ENCODE measurements at regions not wholly inside any gene's neighbourhood (a gene's known extent, or its start where the extent isn't known, plus 50 kb on each side); places are given as distances from the start of the nearest gene placed in this dataset.
"Not testable (repeated sequence)": the region's sequence is repeated elsewhere in the genome, so short reads cannot be mapped to it uniquely, and the experiment has no call there.

DNA sequence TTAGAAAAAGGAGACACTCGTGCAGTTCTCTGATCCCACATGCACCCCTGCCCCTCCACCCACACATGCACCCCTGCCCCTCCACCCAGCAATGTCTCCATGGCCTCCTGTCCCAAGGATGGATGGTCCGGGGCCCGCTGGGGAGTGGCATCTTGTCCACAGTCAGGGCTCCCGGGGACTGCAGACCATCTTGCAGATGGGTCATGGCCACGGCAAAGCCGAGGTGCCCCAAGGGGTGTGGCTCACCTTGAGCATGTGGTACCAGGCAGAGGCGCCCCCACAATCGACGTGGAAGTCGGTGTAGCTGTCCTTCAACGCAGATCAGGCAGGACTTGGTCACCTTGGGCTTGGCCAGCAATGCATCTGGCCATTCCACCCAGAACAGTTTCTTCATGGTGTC is 216.7 kb downstream of the TUBA3C start:
- Mint-ChIP-seq H3K4me1 (ENCODE audit: insufficient read depth, unreplicated experiment) (no peaks in the 10 kb centered on the region), H3K27ac (ENCODE audit: low read depth, unreplicated experiment) (no peak overlapping the region), H3K9me3 (ENCODE audit: unreplicated experiment) (peaks cover 9% of the 10 kb centered on the region), H3K27me3 (ENCODE audit: insufficient read depth, unreplicated experiment) (no peaks in the 10 kb centered on the region), H3K36me3 (ENCODE audit: insufficient read depth, unreplicated experiment) (no peaks in the 10 kb centered on the region), H3K4me3 (ENCODE audit: unreplicated experiment) (no peak overlapping the region)
- POLR2A ChIA-PET, result no interaction called here
- DNase-seq (ENCODE audit: unreplicated experiment), result no peak
- TF ChIP-seq CTCF (IDR thresholded peaks at IDR 0.05; ENCODE audit: unreplicated experiment), result no peak
- intact Hi-C loops (cut with micrococcal nuclease), result no loop called here
- no TSS peak for BruUV-seq (replicated peaks)
- CTCF ChIA-PET, result interaction anchor here (0.6 kb wide), 1 partner anchor 356 kb away, joined by 3 read pairs; no protein-coding TSS in a partner anchor

DNA sequence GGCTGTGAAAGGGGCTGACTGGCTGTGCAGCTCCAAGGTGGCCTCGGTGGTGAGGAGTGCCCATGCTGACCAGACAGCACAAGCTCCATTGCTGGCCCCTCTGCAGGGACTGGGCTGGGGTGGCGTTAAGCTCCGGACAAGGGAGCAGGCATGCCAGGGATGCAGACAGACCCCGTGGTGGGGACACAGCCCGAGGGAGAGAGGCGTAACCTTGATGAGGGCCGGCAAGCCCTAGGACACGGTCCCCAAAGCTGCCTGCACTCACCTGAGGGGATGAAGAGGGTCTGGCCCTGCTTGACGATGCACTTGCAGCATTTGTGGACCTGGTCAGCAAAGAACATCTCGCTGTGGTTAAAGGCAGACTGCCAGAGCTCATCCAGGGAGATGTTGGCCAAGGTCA is 217.9 kb downstream of the TUBA3C start:
- DNase-seq (ENCODE audit: unreplicated experiment); H3K9me3 Mint-ChIP-seq (ENCODE audit: unreplicated experiment); BruUV-seq (replicated peaks); H3K27ac Mint-ChIP-seq (ENCODE audit: low read depth, unreplicated experiment); H3K27me3 Mint-ChIP-seq (ENCODE audit: insufficient read depth, unreplicated experiment); CTCF ChIA-PET; H3K4me3 Mint-ChIP-seq (ENCODE audit: unreplicated experiment); H3K36me3 Mint-ChIP-seq (ENCODE audit: insufficient read depth, unreplicated experiment); intact Hi-C loops (cut with micrococcal nuclease); H3K4me1 Mint-ChIP-seq (ENCODE audit: insufficient read depth, unreplicated experiment): not testable (repeated sequence)
- POLR2A ChIA-PET, result interaction anchor here (0.7 kb wide), 1 partner anchor 66 kb away, joined by 3 read pairs; no protein-coding TSS in a partner anchor

DNA sequence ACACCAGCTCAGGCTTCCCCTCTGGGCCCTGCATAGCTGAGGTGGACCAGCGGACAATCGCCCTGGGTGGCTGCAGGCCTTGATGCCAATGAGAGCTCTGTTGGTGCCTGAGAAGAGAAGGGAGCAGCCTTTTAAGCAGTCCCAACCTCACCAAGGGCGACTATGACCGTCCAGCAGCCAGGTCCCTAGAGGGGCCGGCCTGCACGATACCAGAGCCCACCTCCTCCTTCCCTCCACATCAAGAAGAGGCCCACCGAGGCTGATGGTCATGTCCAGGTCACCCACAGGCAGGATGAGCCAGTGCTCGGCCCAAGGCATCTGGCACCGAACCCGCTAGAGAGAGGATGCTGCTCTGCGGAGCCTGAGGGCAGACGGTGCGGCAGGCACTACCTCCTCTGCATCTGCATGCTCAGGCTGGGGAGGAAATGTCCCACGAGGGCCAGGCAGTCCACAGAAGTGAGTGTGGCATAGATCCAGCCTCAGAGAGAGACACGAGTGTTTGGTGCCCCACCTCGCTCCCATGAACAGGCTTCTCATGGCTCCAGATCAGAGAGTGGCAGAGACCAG is 219.4 kb downstream of the TUBA3C start:
- no peak for TF ChIP-seq CTCF (IDR thresholded peaks at IDR 0.05; ENCODE audit: unreplicated experiment)
- Mint-ChIP-seq H3K4me3 (ENCODE audit: unreplicated experiment) (no peak overlapping the region), H3K4me1 (ENCODE audit: insufficient read depth, unreplicated experiment) (no peaks in the 10 kb centered on the region), H3K9me3 (ENCODE audit: unreplicated experiment) (peaks cover 10% of the 10 kb centered on the region), H3K27me3 (ENCODE audit: insufficient read depth, unreplicated experiment) (no peaks in the 10 kb centered on the region), H3K27ac (ENCODE audit: low read depth, unreplicated experiment) (no peak overlapping the region), H3K36me3 (ENCODE audit: insufficient read depth, unreplicated experiment) (no peaks in the 10 kb centered on the region)
- CTCF ChIA-PET, result no interaction called here
- POLR2A ChIA-PET, result no interaction called here
- no peak for DNase-seq (ENCODE audit: unreplicated experiment)
- BruUV-seq (replicated peaks), result no TSS peak
- intact Hi-C loops (cut with micrococcal nuclease), result no loop called here

DNA sequence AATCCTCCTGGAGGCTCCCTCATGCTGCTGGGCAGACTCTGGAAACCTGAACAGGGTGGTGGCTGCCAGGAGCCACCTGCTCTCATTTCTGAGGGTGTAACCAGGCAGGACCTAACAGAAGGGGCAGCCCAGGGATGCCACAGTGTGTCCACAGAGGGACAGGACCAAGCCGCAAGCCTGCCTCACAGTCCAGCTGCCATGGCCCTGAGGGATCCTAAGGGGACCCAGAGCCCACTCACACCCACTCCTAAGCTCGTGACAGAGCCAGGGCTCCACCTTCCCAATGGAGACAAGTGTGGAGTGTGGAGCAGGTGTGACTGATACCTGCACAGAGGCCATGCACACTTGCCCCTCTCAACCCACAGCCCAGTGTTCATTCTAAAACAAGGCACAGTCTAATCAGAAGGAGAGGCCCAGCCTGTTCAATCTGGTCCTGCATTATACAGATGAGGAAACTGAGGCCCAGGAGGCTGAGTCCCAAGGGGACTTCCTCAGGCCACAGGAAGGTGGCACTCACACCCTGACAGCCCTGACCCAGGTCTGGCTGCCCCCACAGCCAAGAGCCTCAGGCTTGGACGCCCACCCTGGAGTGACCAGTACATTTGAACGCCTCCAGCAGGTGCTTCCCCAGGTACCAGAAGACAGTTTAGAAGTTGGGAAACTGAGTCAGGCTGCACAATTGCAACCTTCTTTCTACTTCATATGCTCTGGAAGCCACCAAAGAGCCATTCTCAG is 220.1 kb downstream of the TUBA3C start:
- peaks cover 11% of the 10 kb centered on the region for H3K9me3 Mint-ChIP-seq (ENCODE audit: unreplicated experiment)
- no peaks in the 10 kb centered on the region for H3K36me3 Mint-ChIP-seq (ENCODE audit: insufficient read depth, unreplicated experiment)
- BruUV-seq (replicated peaks), result no TSS peak
- intact Hi-C loops (cut with micrococcal nuclease), result no loop called here
- POLR2A ChIA-PET, result no interaction called here
- H3K27me3 Mint-ChIP-seq (ENCODE audit: insufficient read depth, unreplicated experiment), result no peaks in the 10 kb centered on the region
- no peak for TF ChIP-seq CTCF (IDR thresholded peaks at IDR 0.05; ENCODE audit: unreplicated experiment)
- DNase-seq (ENCODE audit: unreplicated experiment), result no peak
- CTCF ChIA-PET, result no interaction called here
- H3K27ac Mint-ChIP-seq (ENCODE audit: low read depth, unreplicated experiment), result no peak overlapping the region
- no peaks in the 10 kb centered on the region for H3K4me1 Mint-ChIP-seq (ENCODE audit: insufficient read depth, unreplicated experiment)
- H3K4me3 Mint-ChIP-seq (ENCODE audit: unreplicated experiment), result no peak overlapping the region

Data from MCF 10A (cell line).